HFF-Myc (cell line): ENCODE measurements at regions not wholly inside any gene's neighbourhood (a gene's known extent, or its start where the extent isn't known, plus 50 kb on each side); places are given as distances from the start of the nearest gene placed in this dataset.

Experiments
- DNase-seq: peaks from one replicate; pipeline ENCODE4 v3.0.0-alpha.2; 2011; ENCODE audit warnings: low read depth; ENCODE audit errors: extremely low read depth
- H3K4me3 ChIP-seq: replicated peaks from 2 replicates; pipeline ENCODE4 v1.5.1; 2011; ENCODE audit warnings: low read depth, mild to moderate bottlenecking, control low read depth, low read length
- TF ChIP-seq, protein P1 (sequence below): IDR thresholded peaks from 2 replicates; pipeline ENCODE4 v1.5.1; 2012; ENCODE audit warnings: mild to moderate bottlenecking, low read depth, low read length, control low read depth; ENCODE audit errors: missing control alignments

DNA sequence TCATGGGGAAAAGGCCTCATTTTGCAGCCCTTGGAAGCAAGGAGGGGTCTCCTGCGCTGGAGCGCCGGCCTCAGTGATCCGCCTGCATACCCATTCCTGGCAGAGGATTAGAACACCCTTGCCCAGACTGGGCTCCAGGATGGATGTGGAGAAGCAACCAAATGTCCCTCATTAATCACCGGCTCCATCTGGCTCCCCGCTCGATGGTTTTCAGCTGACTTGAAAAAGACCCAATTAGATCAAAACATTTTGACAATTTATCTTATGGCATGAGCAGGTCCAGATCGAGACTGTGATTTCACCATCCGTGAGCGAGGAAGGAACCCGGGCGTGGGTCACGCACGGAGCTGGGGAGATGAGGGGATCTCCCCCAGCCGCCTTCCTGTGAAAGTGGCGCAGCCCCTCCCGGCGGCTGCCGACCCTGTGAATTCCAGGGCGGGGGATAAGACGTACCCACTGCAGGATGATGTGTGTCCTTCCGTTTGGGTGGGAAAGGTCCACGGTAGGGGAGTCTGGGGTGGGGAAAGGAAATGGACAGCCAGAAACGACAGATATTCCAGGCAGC, 141.6 kb downstream of the EMX2 start:
- TF ChIP-seq, protein P1, sequence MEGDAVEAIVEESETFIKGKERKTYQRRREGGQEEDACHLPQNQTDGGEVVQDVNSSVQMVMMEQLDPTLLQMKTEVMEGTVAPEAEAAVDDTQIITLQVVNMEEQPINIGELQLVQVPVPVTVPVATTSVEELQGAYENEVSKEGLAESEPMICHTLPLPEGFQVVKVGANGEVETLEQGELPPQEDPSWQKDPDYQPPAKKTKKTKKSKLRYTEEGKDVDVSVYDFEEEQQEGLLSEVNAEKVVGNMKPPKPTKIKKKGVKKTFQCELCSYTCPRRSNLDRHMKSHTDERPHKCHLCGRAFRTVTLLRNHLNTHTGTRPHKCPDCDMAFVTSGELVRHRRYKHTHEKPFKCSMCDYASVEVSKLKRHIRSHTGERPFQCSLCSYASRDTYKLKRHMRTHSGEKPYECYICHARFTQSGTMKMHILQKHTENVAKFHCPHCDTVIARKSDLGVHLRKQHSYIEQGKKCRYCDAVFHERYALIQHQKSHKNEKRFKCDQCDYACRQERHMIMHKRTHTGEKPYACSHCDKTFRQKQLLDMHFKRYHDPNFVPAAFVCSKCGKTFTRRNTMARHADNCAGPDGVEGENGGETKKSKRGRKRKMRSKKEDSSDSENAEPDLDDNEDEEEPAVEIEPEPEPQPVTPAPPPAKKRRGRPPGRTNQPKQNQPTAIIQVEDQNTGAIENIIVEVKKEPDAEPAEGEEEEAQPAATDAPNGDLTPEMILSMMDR: no peak
- DNase-seq: no peak
- H3K4me3 ChIP-seq: no peak overlapping the region

DNA sequence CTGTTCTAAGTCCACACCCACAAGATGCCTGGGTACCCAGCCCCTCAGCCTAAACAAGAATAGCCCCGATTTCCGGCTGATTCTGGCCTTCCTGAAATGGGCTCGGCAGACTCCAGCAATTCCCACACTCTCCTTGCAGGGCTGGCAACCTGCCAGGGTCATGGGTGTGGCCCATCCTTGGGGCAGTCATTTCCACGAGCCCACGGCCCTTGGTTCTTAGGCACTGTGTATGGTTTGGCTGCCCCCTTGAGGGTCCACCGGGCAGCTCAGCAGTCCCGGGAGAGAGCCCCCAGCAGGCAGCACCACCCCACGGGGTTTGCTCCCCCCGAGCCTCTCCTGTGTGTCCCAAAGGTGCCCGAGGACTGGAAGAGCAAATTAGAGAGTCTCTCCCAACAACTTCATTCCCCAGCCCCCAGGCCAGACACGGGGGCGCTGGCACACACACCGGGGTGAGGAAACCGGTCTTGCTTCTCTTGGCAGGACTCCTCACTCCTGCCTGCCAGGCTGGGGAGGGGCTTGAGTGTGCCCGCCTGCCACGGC, 142.2 kb downstream of the EMX2 start:
- no peak for DNase-seq
- TF ChIP-seq, protein P1: peak; percentile 9
- no peak overlapping the region for H3K4me3 ChIP-seq

DNA sequence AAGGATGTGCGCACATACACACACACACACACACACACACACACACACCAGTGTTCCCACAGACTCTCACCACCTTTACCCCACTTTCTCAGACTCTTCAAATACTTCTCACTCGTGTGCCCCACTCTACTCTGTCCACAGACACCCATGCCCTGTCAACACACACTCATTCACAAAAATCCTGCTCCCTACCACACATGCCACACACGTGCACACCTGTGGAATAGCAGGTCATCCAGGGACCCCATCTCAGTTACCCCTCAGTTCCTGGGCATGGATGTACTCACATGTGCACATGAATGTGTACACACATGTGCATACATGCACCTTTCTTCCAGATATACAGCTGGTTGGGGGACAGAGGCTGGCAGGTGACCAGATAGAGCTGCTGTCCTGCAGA, 142.9 kb downstream of the EMX2 start:
- DNase-seq: no peak
- H3K4me3 ChIP-seq: no peak overlapping the region
- TF ChIP-seq, protein P1: no peak

DNA sequence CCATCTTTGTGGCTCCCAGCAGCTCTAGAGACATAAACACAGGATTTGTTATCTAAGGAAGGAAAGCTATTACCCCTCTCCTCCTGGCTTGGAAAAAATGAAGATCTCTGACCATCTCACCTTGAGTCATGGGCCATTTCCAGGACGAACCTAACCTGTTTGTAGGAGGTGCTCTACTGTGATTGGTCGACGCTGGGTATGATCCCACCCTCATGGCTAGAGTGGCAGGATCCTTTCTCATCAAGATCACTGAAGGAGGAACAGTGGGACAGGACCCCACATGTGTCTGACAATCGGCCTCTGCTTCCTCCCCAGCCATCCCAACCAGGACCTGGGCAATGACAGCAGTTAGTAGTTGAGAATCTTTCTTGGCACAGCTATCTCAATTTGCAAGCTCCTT, 144.1 kb downstream of the EMX2 start:
- DNase-seq: no peak
- TF ChIP-seq, protein P1: no peak
- no peak overlapping the region for H3K4me3 ChIP-seq

DNA sequence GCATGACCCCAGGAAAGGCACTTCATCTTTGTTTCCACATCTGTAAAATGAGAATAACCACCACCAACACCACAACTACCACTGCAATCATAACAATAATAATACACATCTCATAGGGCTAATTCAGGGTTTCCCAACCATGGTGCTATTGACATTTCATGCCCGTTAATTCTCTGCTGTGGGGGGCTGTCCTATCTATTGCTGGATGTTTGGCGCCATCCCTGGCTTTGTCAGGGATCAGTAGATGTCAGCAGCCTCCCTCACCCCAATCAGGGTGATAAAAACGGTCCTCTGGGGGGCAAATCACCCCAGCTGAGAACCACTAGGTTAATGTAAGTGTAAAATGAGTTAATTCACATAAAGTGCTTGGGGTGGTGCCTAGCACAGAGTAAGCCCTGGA, 145.8 kb downstream of the EMX2 start:
- TF ChIP-seq, protein P1: no peak
- DNase-seq: no peak

DNA sequence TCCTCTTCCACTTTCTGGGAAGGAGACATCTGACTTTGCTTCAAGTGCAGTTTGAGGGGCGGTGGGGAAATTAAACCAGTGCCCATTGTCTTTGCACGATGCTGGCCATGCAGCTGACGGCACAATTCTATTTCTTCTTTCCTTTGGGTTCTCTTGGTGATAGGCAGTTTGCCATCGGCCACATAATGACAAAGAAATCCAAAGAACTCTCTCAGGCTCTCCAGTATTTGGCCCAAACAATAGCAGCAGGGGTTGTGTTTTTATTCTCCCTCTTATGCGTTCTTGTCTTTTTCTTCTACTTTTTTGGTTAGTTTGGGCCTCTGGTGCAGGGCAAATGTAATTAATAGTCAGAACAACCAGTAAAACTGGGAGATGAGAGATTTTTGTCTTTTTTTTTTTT, 147.0 kb downstream of the EMX2 start:
- H3K4me3 ChIP-seq: no peak overlapping the region
- TF ChIP-seq, protein P1: no peak
- DNase-seq: no peak

More for the DNA sequence above, 145.8 kb downstream of the EMX2 start:
- H3K4me3 ChIP-seq: no peak overlapping the region

DNA sequence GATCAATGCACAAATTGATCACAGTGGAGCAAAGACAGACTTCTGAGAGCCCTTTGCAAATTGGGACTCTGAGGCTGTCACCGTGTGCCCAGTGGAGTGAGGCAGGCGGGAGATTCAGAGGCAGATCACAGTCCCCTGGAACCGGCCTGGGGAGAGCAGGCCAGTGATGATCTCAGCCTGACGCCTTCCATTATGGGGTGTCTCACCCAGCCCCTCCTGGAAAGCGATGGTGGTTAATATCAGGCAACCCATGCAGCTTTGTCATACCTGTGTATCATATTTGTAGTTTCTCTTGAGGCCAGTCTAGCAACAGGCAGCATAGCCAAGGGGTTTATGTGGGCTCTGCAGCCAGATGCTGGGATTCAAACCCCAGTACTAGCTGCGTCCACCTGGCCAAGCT, 147.8 kb downstream of the EMX2 start:
- TF ChIP-seq, protein P1: no peak
- DNase-seq: no peak
- H3K4me3 ChIP-seq: no peak overlapping the region
